GM06990 (cell line): ENCODE measurements at regions not wholly inside any gene's neighbourhood (a gene's known extent, or its start where the extent isn't known, plus 50 kb on each side); places are given as distances from the start of the nearest gene placed in this dataset.

ENCODE experiments used
- DNase-seq: peaks from one replicate; pipeline ENCODE4 v3.0.0-alpha.2; 2011; ENCODE audit not compliant: insufficient read length; ENCODE audit errors: extremely low read depth
- H3K27me3 ChIP-seq: replicated peaks from 2 replicates; pipeline ENCODE4 v1.6.0; 2011; ENCODE audit warnings: low read length; ENCODE audit not compliant: control insufficient read depth, insufficient read depth
- H3K36me3 ChIP-seq: 2 replicates; pipeline ENCODE4 v1.5.1; 2011; ENCODE audit warnings: low read length; ENCODE audit not compliant: control insufficient read depth, insufficient read depth
- H3K4me3 ChIP-seq: replicated peaks from 2 replicates; pipeline ENCODE4 v1.5.1; 2011; ENCODE audit warnings: low read depth, mild to moderate bottlenecking, control low read depth, low read length
- TF ChIP-seq, protein P1 (sequence below): IDR thresholded peaks from 2 replicates; pipeline ENCODE4 v1.5.1; 2011; ENCODE audit warnings: low read length, control low read depth, mild to moderate bottlenecking, inconsistent platforms; ENCODE audit not compliant: insufficient read depth, poor library complexity, severe bottlenecking

DNA sequence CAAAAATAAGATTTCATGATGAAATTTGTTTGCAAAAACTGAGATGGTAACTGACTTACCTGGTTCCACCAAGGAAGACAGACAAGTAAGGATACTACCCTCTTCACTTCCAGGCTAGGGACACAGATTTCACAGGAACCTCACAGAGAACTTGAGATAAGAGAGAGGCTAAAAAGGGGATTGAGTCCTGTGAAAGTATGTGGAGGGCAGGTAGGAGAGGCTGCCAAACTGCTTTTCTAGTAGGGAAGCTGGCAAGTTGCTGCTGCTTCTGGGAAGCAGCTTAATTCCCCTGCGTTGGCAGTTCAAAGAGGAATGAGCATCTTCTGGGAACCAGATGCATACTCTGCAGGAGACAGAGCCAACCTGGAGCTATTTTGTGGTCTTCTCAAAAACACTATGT is 841.6 kb downstream of the CCSER2 start:
- Histone ChIP-seq H3K27me3 (no peaks in the 10 kb centered on the region), H3K4me3 (no peak overlapping the region), H3K36me3 (no peaks in the 10 kb centered on the region)
- DNase-seq, result no peak
- TF ChIP-seq, protein P1, sequence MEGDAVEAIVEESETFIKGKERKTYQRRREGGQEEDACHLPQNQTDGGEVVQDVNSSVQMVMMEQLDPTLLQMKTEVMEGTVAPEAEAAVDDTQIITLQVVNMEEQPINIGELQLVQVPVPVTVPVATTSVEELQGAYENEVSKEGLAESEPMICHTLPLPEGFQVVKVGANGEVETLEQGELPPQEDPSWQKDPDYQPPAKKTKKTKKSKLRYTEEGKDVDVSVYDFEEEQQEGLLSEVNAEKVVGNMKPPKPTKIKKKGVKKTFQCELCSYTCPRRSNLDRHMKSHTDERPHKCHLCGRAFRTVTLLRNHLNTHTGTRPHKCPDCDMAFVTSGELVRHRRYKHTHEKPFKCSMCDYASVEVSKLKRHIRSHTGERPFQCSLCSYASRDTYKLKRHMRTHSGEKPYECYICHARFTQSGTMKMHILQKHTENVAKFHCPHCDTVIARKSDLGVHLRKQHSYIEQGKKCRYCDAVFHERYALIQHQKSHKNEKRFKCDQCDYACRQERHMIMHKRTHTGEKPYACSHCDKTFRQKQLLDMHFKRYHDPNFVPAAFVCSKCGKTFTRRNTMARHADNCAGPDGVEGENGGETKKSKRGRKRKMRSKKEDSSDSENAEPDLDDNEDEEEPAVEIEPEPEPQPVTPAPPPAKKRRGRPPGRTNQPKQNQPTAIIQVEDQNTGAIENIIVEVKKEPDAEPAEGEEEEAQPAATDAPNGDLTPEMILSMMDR, result no peak

DNA sequence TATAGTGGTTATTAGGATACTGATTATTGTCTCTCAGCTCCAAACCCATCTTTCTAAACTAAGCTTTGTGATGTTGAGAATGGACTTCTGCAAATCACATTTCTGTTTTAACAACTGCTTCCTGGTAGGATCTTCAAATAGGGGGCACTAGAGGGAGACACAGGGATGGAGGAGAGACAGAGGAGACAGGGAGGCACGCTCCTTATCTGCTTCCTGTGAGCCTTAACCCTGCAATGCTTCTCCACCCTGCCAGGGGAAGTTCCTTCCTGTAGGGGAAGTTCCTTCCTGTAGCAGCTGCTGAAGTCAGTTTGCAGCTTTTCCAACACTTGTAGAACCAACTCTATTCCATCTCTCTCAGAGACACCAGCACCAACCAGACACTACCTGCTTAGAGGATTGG is 847.2 kb downstream of the CCSER2 start:
- Histone ChIP-seq H3K36me3 (no peaks in the 10 kb centered on the region), H3K27me3 (no peaks in the 10 kb centered on the region), H3K4me3 (no peak overlapping the region)
- no peak for DNase-seq
- TF ChIP-seq, protein P1, result no peak

DNA sequence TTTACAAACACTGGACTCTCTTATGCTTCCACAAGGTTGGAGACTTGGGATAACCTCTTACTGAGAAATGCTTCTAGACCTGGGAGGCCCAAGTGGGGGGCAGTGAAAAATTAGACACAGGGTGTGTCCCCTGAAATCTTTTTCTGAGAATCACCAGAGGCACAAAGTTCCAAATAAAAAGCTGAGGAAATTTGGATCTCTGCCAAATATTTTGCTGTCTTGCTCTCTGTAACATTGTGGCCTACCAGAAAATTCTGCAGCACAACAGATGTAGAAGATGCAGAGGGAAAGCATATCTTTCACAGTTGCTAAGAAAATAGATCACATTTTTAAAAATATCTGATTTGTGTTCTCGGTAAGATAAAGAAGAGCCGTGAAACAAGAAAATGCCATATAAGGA is 849.4 kb downstream of the CCSER2 start:
- TF ChIP-seq, protein P1, result no peak
- H3K27me3 ChIP-seq, result no peaks in the 10 kb centered on the region
- H3K36me3 ChIP-seq, result no peaks in the 10 kb centered on the region
- H3K4me3 ChIP-seq, result no peak overlapping the region
- no peak for DNase-seq

DNA sequence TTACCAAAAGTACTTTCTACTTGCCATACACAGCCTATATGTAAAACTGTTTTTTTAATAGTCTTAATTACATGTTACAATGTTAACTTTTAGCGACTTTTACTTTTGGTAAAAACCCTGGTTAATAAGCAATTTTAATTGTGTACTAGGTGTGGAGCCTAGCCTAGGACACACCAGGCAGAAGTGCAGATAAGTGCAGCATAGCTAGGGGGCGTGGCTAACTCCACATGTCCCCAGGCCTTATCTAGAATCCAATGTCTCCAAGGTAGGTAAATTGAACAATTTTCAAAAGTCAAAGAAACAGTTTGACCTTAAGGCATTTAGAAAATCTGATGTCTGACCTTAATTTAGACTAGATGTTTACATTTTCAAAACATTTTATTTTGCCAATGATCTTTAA is 858.7 kb downstream of the CCSER2 start:
- TF ChIP-seq, protein P1, result no peak
- Histone ChIP-seq H3K36me3 (no peaks in the 10 kb centered on the region), H3K4me3 (no peak overlapping the region), H3K27me3 (no peaks in the 10 kb centered on the region)
- no peak for DNase-seq

DNA sequence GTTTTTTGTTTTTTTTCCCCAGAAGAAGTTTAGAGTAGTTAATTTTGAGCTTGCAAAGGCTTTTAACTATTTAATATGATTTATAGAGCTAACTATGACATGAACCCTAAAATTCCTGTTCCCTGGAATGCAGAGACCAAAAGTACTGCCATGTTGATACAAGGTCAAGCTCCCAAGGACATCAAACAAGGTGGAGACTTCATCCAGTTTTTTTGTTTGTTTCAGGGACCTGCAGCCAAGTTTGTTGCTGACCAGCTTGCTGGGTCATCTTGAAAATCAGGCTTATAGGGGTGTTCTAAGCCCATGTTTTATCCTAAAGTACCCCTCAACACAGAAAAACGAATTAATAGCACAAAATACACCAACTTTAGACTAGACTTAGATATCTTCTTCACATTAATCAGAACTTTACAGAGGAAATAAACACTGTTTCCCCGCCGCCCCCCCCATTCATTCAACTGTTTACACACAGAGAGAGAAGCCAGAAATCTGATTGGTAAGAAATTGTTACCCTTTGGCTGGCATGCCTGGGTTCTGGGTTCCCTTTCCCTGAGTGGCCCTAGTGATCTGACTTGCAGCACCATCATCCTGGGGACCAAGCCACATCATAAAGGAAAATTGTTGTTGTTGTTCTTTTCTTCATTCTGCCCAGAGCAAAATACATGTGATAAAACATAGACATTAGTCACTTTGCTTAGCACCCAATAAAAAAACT is 860.5 kb downstream of the CCSER2 start:
- Histone ChIP-seq H3K4me3 (no peak overlapping the region), H3K36me3 (no peaks in the 10 kb centered on the region), H3K27me3 (no peaks in the 10 kb centered on the region)
- TF ChIP-seq, protein P1, result no peak
- no peak for DNase-seq

DNA sequence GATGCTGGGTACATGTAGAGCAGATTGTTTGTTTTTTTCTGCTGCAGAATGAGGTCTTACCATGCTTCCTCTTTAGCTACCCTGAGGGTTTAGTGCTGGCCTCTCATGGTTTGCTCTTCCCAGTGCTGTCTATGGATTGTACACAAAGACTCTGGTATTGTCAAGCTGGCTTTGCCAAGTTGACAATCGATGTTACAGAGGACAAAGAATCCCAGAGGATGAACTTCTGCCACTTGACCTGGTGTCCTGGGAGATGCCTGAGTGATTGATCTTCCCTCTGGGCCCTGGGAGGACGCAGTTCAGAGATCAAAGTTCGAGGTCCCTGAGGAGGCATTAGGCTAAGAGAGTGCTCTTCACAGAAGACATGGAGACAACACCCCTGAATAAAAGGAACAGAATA is 865.4 kb downstream of the CCSER2 start:
- H3K4me3 ChIP-seq, result no peak overlapping the region
- no peak for DNase-seq
- TF ChIP-seq, protein P1, result no peak
- no peaks in the 10 kb centered on the region for H3K27me3 ChIP-seq
- no peaks in the 10 kb centered on the region for H3K36me3 ChIP-seq
